ENCODE measurements at regions not wholly inside any gene's neighbourhood (a gene's known extent, or its start where the extent isn't known, plus 50 kb on each side); places are given as distances from the start of the nearest gene placed in this dataset.

- Histone ChIP-seq H3K36me3 (no peaks in the 10 kb centered on the region), H3K9me3 (no peaks in the 10 kb centered on the region), H3K27ac (no peak overlapping the region), H3K4me1 (peaks cover 26% of the 10 kb centered on the region), H3K27me3 (peaks cover 69% of the 10 kb centered on the region), H3K4me3 (no peak overlapping the region)
- 14% methylated on average over 12 of the region's 26 CpGs for WGBS
- TF ChIP-seq EP300 (IDR thresholded peaks at IDR 0.05), result no peak
- no peak for TF ChIP-seq POLR2AphosphoS5 (IDR thresholded peaks at IDR 0.05)
- no peak for TF ChIP-seq CTCF (IDR thresholded peaks at IDR 0.05)
- no peak for TF ChIP-seq POLR2A (IDR thresholded peaks at IDR 0.05)
- no peak for DNase-seq (ENCODE audit: low spot score in 2 of 2)
Measured at GRCh38 chr4:182141061-182141460, 102.1 kb upstream of the TENM3 start.

- 45% methylated on average over 47 of the region's 65 CpGs for WGBS
- H3K27me3 ChIP-seq, result peaks cover 74% of the 10 kb centered on the region
Measured at GRCh38 chr4:182142176-182143085, 100.8 kb upstream of the TENM3 start.

GRCh38 chr4:182143086-182143821 lies 99.9 kb upstream of the TENM3 start:
- no peak for DNase-seq (ENCODE audit: low spot score in 2 of 2)
- peak overlapping the region; percentile 60 for H3K4me3 ChIP-seq
- H3K27ac ChIP-seq, result no peak overlapping the region
- peaks cover 76% of the 10 kb centered on the region for H3K27me3 ChIP-seq
- TF ChIP-seq POLR2A (IDR thresholded peaks at IDR 0.05) (no peak), EP300 (IDR thresholded peaks at IDR 0.05) (no peak)
- H3K36me3 ChIP-seq, result no peaks in the 10 kb centered on the region
- no peaks in the 10 kb centered on the region for H3K9me3 ChIP-seq
- 4% methylated on average over 20 of the region's 36 CpGs for WGBS
- peaks cover 26% of the 10 kb centered on the region for H3K4me1 ChIP-seq

More at GRCh38 chr4:182142176-182143085, 100.8 kb upstream of the TENM3 start:
- H3K4me1 ChIP-seq, result peaks cover 26% of the 10 kb centered on the region
- peak overlapping the region; percentile 60 for H3K4me3 ChIP-seq
- no peak for DNase-seq (ENCODE audit: low spot score in 2 of 2)
- no peaks in the 10 kb centered on the region for H3K9me3 ChIP-seq
- H3K36me3 ChIP-seq, result no peaks in the 10 kb centered on the region
- no peak for TF ChIP-seq POLR2A (IDR thresholded peaks at IDR 0.05)
- TF ChIP-seq EP300 (IDR thresholded peaks at IDR 0.05), result no peak
- no peak for TF ChIP-seq CTCF (IDR thresholded peaks at IDR 0.05)
- no peak overlapping the region for H3K27ac ChIP-seq

GRCh38 chr4:182143822-182144625 lies 99.2 kb upstream of the TENM3 start:
- H3K36me3 ChIP-seq, result no peaks in the 10 kb centered on the region
- no peak for TF ChIP-seq POLR2AphosphoS5 (IDR thresholded peaks at IDR 0.05)
- no peak for TF ChIP-seq CTCF (IDR thresholded peaks at IDR 0.05)
- no peak for TF ChIP-seq EP300 (IDR thresholded peaks at IDR 0.05)
- TF ChIP-seq POLR2A (IDR thresholded peaks at IDR 0.05), result no peak
- peaks cover 81% of the 10 kb centered on the region for H3K27me3 ChIP-seq
- WGBS, result under 1% methylated on average over 51 of the region's 79 CpGs
- H3K9me3 ChIP-seq, result no peaks in the 10 kb centered on the region
- no peak overlapping the region for H3K27ac ChIP-seq
- peak overlapping the region; percentile 60 for H3K4me3 ChIP-seq
- H3K4me1 ChIP-seq, result peaks cover 26% of the 10 kb centered on the region
- no peak for DNase-seq (ENCODE audit: low spot score in 2 of 2)

DNA sequence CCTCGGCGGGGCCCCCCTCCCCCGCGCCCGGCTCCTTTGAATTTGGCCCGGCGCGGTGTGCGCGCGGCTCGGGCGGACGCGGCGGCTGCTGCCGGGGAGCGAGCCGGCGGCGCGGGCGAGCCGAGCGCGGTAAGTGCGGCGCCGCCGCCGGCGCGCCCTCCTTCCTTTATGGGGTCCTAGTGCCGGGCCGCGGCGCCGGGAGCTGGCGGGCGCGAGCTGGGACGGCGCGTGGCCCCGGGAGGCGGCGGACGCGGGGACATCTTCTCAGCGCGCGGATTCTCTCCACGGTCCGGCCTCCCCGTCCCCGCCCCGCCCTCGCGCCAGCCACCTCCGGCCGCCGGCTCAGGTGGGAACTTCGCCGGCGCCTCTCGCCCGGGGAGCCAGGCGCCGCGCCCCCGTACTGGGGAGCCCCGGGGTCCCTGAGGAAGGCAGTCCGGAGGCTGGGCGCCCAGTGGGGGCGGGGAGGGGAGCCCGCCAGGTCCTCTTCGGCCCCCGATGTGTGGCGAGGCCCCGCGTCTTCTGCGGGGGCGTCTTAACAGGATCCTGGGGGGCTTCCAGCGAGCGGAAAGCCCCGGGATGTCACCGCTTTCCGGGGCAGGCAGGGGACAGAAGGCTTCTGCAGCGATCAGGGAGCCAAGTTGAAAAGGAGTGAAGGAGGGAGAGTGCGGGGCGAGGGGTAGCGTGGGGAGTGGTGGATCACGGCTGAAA lies 98.4 kb upstream of the TENM3 start:
- 2% methylated on average over 19 of the region's 93 CpGs for WGBS
- no peak for DNase-seq (ENCODE audit: low spot score in 2 of 2)

More for the DNA sequence above, 98.4 kb upstream of the TENM3 start:
- no peaks in the 10 kb centered on the region for H3K36me3 ChIP-seq
- H3K27me3 ChIP-seq, result peaks cover 82% of the 10 kb centered on the region
- H3K9me3 ChIP-seq, result no peaks in the 10 kb centered on the region
- H3K4me1 ChIP-seq, result peaks cover 26% of the 10 kb centered on the region
- H3K27ac ChIP-seq, result no peak overlapping the region
- H3K4me3 ChIP-seq, result peak overlapping the region; percentile 60
- TF ChIP-seq CTCF (IDR thresholded peaks at IDR 0.05), result no peak
